ENCODE measurements at regions not wholly inside any gene's neighbourhood (a gene's known extent, or its start where the extent isn't known, plus 50 kb on each side); places are given as distances from the start of the nearest gene placed in this dataset.

- H3K27me3 ChIP-seq (ENCODE audit: control insufficient read depth in 2 of 2, insufficient read depth in 2 of 2, low read length in 2 of 2) = no peaks in the 10 kb centered on the region
- intact Hi-C loops (cut with micrococcal nuclease) = no loop called here
- Mint-ChIP-seq H3K27me3 (no peaks in the 10 kb centered on the region), H3K27ac (no peak overlapping the region), H3K9me3 (peaks cover 0 to 9% (median 1%) of the 10 kb centered on the region in 11 donors), H3K4me1 (no peaks in the 10 kb centered on the region), H3K4me3 (no peak overlapping the region), H3K36me3 (no peaks in the 10 kb centered on the region)
- CTCF ChIA-PET = no interaction called here
- H3K36me3 ChIP-seq (ENCODE audit: control insufficient read depth in 2 of 3, insufficient read depth in 3 of 3, low read length in 3 of 3) = no peaks in the 10 kb centered on the region
- H3K4me3 ChIP-seq (ENCODE audit: low read length) = no peak overlapping the region
- POLR2A ChIA-PET = no interaction called here
- no peaks in the 10 kb centered on the region for H3K4me1 ChIP-seq (ENCODE audit: control insufficient read depth in 2 of 2, insufficient read depth in 2 of 2, low read length in 2 of 2)
- no peak for DNase-seq
- no peaks in the 10 kb centered on the region for H3K9me3 ChIP-seq (ENCODE audit: control insufficient read depth in 2 of 3, low read length in 3 of 3)
- no peak overlapping the region for H3K27ac ChIP-seq (ENCODE audit: low read depth, low read length)
- ATAC-seq = no peak
Observed at GRCh38 chr5:145236983-145237382, 598.2 kb downstream of the PRELID2 start.

GRCh38 chr5:145236127-145236526 lies 599.0 kb downstream of the PRELID2 start:
- no peak overlapping the region for H3K4me3 ChIP-seq (ENCODE audit: low read length)
- intact Hi-C loops (cut with micrococcal nuclease) = no loop called here
- H3K27ac ChIP-seq (ENCODE audit: low read depth, low read length) = no peak overlapping the region
- no peak overlapping the region for H3K27ac Mint-ChIP-seq
- no peaks in the 10 kb centered on the region for H3K27me3 Mint-ChIP-seq
- H3K4me3 Mint-ChIP-seq = no peak overlapping the region
- H3K4me1 Mint-ChIP-seq = no peaks in the 10 kb centered on the region
- CTCF ChIA-PET = no interaction called here
- DNase-seq (no peak), ATAC-seq (no peak)
- H3K36me3 Mint-ChIP-seq = no peaks in the 10 kb centered on the region
- H3K9me3 ChIP-seq (ENCODE audit: control insufficient read depth in 2 of 3, low read length in 3 of 3) = no peaks in the 10 kb centered on the region
- no peaks in the 10 kb centered on the region for H3K4me1 ChIP-seq (ENCODE audit: control insufficient read depth in 2 of 2, insufficient read depth in 2 of 2, low read length in 2 of 2)
- POLR2A ChIA-PET = no interaction called here
- H3K27me3 ChIP-seq (ENCODE audit: control insufficient read depth in 2 of 2, insufficient read depth in 2 of 2, low read length in 2 of 2) = no peaks in the 10 kb centered on the region
- H3K9me3 Mint-ChIP-seq = peaks cover 0 to 14% (median 1%) of the 10 kb centered on the region in 11 donors
- H3K36me3 ChIP-seq (ENCODE audit: control insufficient read depth in 2 of 3, insufficient read depth in 3 of 3, low read length in 3 of 3) = no peaks in the 10 kb centered on the region

- Mint-ChIP-seq H3K27ac (no peak overlapping the region), H3K4me3 (no peak overlapping the region), H3K27me3 (no peaks in the 10 kb centered on the region), H3K9me3 (peaks cover 0 to 9% (median 1%) of the 10 kb centered on the region in 11 donors), H3K36me3 (no peaks in the 10 kb centered on the region), H3K4me1 (no peaks in the 10 kb centered on the region)
- H3K9me3 ChIP-seq (ENCODE audit: control insufficient read depth in 2 of 3, low read length in 3 of 3) = no peaks in the 10 kb centered on the region
- H3K36me3 ChIP-seq (ENCODE audit: control insufficient read depth in 2 of 3, insufficient read depth in 3 of 3, low read length in 3 of 3) = no peaks in the 10 kb centered on the region
- DNase-seq (no peak), ATAC-seq (no peak)
- intact Hi-C loops (cut with micrococcal nuclease) = no loop called here
- no peak overlapping the region for H3K27ac ChIP-seq (ENCODE audit: low read depth, low read length)
- POLR2A ChIA-PET = no interaction called here
- no peaks in the 10 kb centered on the region for H3K4me1 ChIP-seq (ENCODE audit: control insufficient read depth in 2 of 2, insufficient read depth in 2 of 2, low read length in 2 of 2)
- H3K4me3 ChIP-seq (ENCODE audit: low read length) = no peak overlapping the region
- H3K27me3 ChIP-seq (ENCODE audit: control insufficient read depth in 2 of 2, insufficient read depth in 2 of 2, low read length in 2 of 2) = no peaks in the 10 kb centered on the region
- CTCF ChIA-PET = no interaction called here
Observed at GRCh38 chr5:145233461-145233860, 601.7 kb downstream of the PRELID2 start.

GRCh38 chr5:145230781-145231180 lies 604.4 kb downstream of the PRELID2 start:
- ATAC-seq = no peak
- H3K36me3 ChIP-seq (ENCODE audit: control insufficient read depth in 2 of 3, insufficient read depth in 3 of 3, low read length in 3 of 3) = no peaks in the 10 kb centered on the region
- Mint-ChIP-seq H3K27ac (no peak overlapping the region), H3K9me3 (peaks cover 0 to 5% (median 0%) of the 10 kb centered on the region in 11 donors), H3K4me1 (no peaks in the 10 kb centered on the region), H3K4me3 (no peak overlapping the region), H3K36me3 (no peaks in the 10 kb centered on the region), H3K27me3 (no peaks in the 10 kb centered on the region)
- H3K9me3 ChIP-seq (ENCODE audit: control insufficient read depth in 2 of 3, low read length in 3 of 3) = no peaks in the 10 kb centered on the region
- POLR2A ChIA-PET = no interaction called here
- CTCF ChIA-PET = no interaction called here
- H3K27ac ChIP-seq (ENCODE audit: low read depth, low read length) = no peak overlapping the region
- no peak for DNase-seq
- intact Hi-C loops (cut with micrococcal nuclease) = no loop called here
- no peak overlapping the region for H3K4me3 ChIP-seq (ENCODE audit: low read length)
- no peaks in the 10 kb centered on the region for H3K4me1 ChIP-seq (ENCODE audit: control insufficient read depth in 2 of 2, insufficient read depth in 2 of 2, low read length in 2 of 2)
- H3K27me3 ChIP-seq (ENCODE audit: control insufficient read depth in 2 of 2, insufficient read depth in 2 of 2, low read length in 2 of 2) = no peaks in the 10 kb centered on the region

GRCh38 chr5:145228564-145228963 lies 606.6 kb downstream of the PRELID2 start:
- CTCF ChIA-PET = no interaction called here

GRCh38 chr5:145227881-145228280 lies 607.3 kb downstream of the PRELID2 start:
- Mint-ChIP-seq H3K4me1 (no peaks in the 10 kb centered on the region), H3K27me3 (no peaks in the 10 kb centered on the region), H3K36me3 (no peaks in the 10 kb centered on the region), H3K4me3 (no peak overlapping the region), H3K27ac (no peak overlapping the region), H3K9me3 (peaks cover 0 to 10% (median 0%) of the 10 kb centered on the region in 11 donors)
- ChIA-PET POLR2A (no interaction called here), CTCF (no interaction called here)
- Histone ChIP-seq H3K27me3 (ENCODE audit: control insufficient read depth in 2 of 2, insufficient read depth in 2 of 2, low read length in 2 of 2) (no peaks in the 10 kb centered on the region), H3K9me3 (ENCODE audit: control insufficient read depth in 2 of 3, low read length in 3 of 3) (no peaks in the 10 kb centered on the region), H3K4me3 (ENCODE audit: low read length) (no peak overlapping the region), H3K36me3 (ENCODE audit: control insufficient read depth in 2 of 3, insufficient read depth in 3 of 3, low read length in 3 of 3) (no peaks in the 10 kb centered on the region), H3K27ac (ENCODE audit: low read depth, low read length) (no peak overlapping the region), H3K4me1 (ENCODE audit: control insufficient read depth in 2 of 2, insufficient read depth in 2 of 2, low read length in 2 of 2) (no peaks in the 10 kb centered on the region)
- no peak for DNase-seq
- no peak for ATAC-seq
- intact Hi-C loops (cut with micrococcal nuclease) = no loop called here

More at GRCh38 chr5:145228564-145228963, 606.6 kb downstream of the PRELID2 start:
- Mint-ChIP-seq H3K4me1 (no peaks in the 10 kb centered on the region), H3K36me3 (no peaks in the 10 kb centered on the region), H3K27me3 (no peaks in the 10 kb centered on the region), H3K9me3 (peaks cover 0 to 10% (median 0%) of the 10 kb centered on the region in 11 donors), H3K4me3 (no peak overlapping the region), H3K27ac (no peak overlapping the region)
- POLR2A ChIA-PET = no interaction called here
- no peaks in the 10 kb centered on the region for H3K36me3 ChIP-seq (ENCODE audit: control insufficient read depth in 2 of 3, insufficient read depth in 3 of 3, low read length in 3 of 3)
- no peaks in the 10 kb centered on the region for H3K4me1 ChIP-seq (ENCODE audit: control insufficient read depth in 2 of 2, insufficient read depth in 2 of 2, low read length in 2 of 2)
- intact Hi-C loops (cut with micrococcal nuclease) = no loop called here
- no peaks in the 10 kb centered on the region for H3K27me3 ChIP-seq (ENCODE audit: control insufficient read depth in 2 of 2, insufficient read depth in 2 of 2, low read length in 2 of 2)
- no peaks in the 10 kb centered on the region for H3K9me3 ChIP-seq (ENCODE audit: control insufficient read depth in 2 of 3, low read length in 3 of 3)
- no peak overlapping the region for H3K27ac ChIP-seq (ENCODE audit: low read depth, low read length)
- ATAC-seq (no peak), DNase-seq (no peak)
- H3K4me3 ChIP-seq (ENCODE audit: low read length) = no peak overlapping the region

- no peak overlapping the region for H3K27ac Mint-ChIP-seq
- no peaks in the 10 kb centered on the region for H3K9me3 ChIP-seq (ENCODE audit: control insufficient read depth in 2 of 3, low read length in 3 of 3)
- no peaks in the 10 kb centered on the region for H3K27me3 Mint-ChIP-seq
- no peak overlapping the region for H3K4me3 ChIP-seq (ENCODE audit: low read length)
- H3K27me3 ChIP-seq (ENCODE audit: control insufficient read depth in 2 of 2, insufficient read depth in 2 of 2, low read length in 2 of 2) = no peaks in the 10 kb centered on the region
- intact Hi-C loops (cut with micrococcal nuclease) = no loop called here
- H3K36me3 Mint-ChIP-seq = no peaks in the 10 kb centered on the region
- no peak overlapping the region for H3K27ac ChIP-seq (ENCODE audit: low read depth, low read length)
- CTCF ChIA-PET = no interaction called here
- POLR2A ChIA-PET = no interaction called here
- H3K4me1 Mint-ChIP-seq = no peaks in the 10 kb centered on the region
- no peak for ATAC-seq
- H3K4me1 ChIP-seq (ENCODE audit: control insufficient read depth in 2 of 2, insufficient read depth in 2 of 2, low read length in 2 of 2) = no peaks in the 10 kb centered on the region
- DNase-seq = no peak
- no peak overlapping the region for H3K4me3 Mint-ChIP-seq
- H3K36me3 ChIP-seq (ENCODE audit: control insufficient read depth in 2 of 3, insufficient read depth in 3 of 3, low read length in 3 of 3) = no peaks in the 10 kb centered on the region
- peaks cover 0 to 8% (median 0%) of the 10 kb centered on the region in 11 donors for H3K9me3 Mint-ChIP-seq
Observed at GRCh38 chr5:145226726-145227125, 608.4 kb downstream of the PRELID2 start.

Data from naive thymus-derived CD4-positive, alpha-beta T cell (primary cell).